Hepatocyte (in vitro differentiated cells): ENCODE measurements at regions not wholly inside any gene's neighbourhood (a gene's known extent, or its start where the extent isn't known, plus 50 kb on each side); places are given as distances from the start of the nearest gene placed in this dataset.
"Not testable (repeated sequence)": the region's sequence is repeated elsewhere in the genome, so short reads cannot be mapped to it uniquely, and the experiment has no call there.

ENCODE experiments used
- DNase-seq: peaks from one replicate; pipeline ENCODE4 v3.0.0-alpha.2; 2016; ENCODE audit warnings: low spot score
- H2AFZ ChIP-seq: fragments of 200-600 bp; sonication (generic); 2 replicates; pipeline ENCODE4 v1.6.0; 2016; ENCODE audit warnings: antibody characterized with exemption, mild to moderate bottlenecking
- H3K27ac ChIP-seq: fragments of 200-600 bp; sonication (generic); 2 replicates; pipeline ENCODE4 v1.5.1; 2016; ENCODE audit warnings: mild to moderate bottlenecking
- H3K27me3 ChIP-seq: fragments of 200-600 bp; sonication (generic); 2 replicates; pipeline ENCODE4 v1.6.1; 2016
- H3K36me3 ChIP-seq: fragments of 200-600 bp; sonication (generic); replicated peaks from 2 replicates; pipeline ENCODE4 v1.5.1; 2016; ENCODE audit warnings: low read depth; ENCODE audit not compliant: insufficient read depth
- H3K4me1 ChIP-seq: fragments of 200-600 bp; sonication (generic); 2 replicates; pipeline ENCODE4 v1.5.1; 2016; ENCODE audit warnings: mild to moderate bottlenecking, moderate library complexity; ENCODE audit not compliant: insufficient read depth
- H3K4me2 ChIP-seq: fragments of 200-600 bp; sonication (generic); 2 replicates; pipeline ENCODE4 v1.6.0; 2016
- H3K4me3 ChIP-seq: fragments of 200-600 bp; sonication (generic); 2 replicates; pipeline ENCODE4 v1.5.1; 2016; ENCODE audit warnings: mild to moderate bottlenecking
- H3K79me2 ChIP-seq: fragments of 200-600 bp; sonication (generic); 2 replicates; pipeline ENCODE4 v1.6.0; 2017; ENCODE audit warnings: mild to moderate bottlenecking
- H3K9me2 ChIP-seq: fragments of 200-600 bp; sonication (generic); replicated peaks from 2 replicates; pipeline ENCODE4 v1.6.0; 2017; ENCODE audit warnings: mild to moderate bottlenecking; ENCODE audit not compliant: insufficient read depth
- H3K9me3 ChIP-seq: fragments of 200-600 bp; sonication (generic); 2 replicates; pipeline ENCODE4 v1.5.1; 2016; ENCODE audit warnings: low read depth, mild to moderate bottlenecking
- H4K20me1 ChIP-seq: fragments of 200-600 bp; sonication (generic); 2 replicates; pipeline ENCODE4 v1.6.0; 2016; ENCODE audit warnings: mild to moderate bottlenecking; ENCODE audit not compliant: insufficient read depth, poor library complexity, severe bottlenecking
- EZH2 ChIP-seq: fragments of 200-600 bp; sonication (generic); IDR thresholded peaks from 2 replicates; pipeline ENCODE4 v1.6.1; 2016; ENCODE audit warnings: antibody characterized with exemption, mild to moderate bottlenecking, borderline replicate concordance
- EZH2phosphoT487 ChIP-seq: fragments of 200-600 bp; sonication (generic); IDR thresholded peaks from one replicate; pipeline ENCODE4 v1.6.1; 2018; ENCODE audit warnings: antibody characterized with exemption, mild to moderate bottlenecking, low read depth, moderate library complexity; ENCODE audit not compliant: unreplicated experiment, severe bottlenecking
- WGBS: methylation state at CpG from one replicate; pipeline ENCODE4 v1.1.6; 2016; ENCODE audit warnings: low lambda C conversion rate; ENCODE audit errors: missing lambda C conversion rate; 5-methylcytosine and 5-hydroxymethylcytosine counted together
- TF ChIP-seq, protein P1 (sequence below): fragments of 200-600 bp; sonication (generic); IDR thresholded peaks from 2 replicates; pipeline ENCODE4 v1.5.1; 2016; ENCODE audit warnings: antibody characterized with exemption, mild to moderate bottlenecking; ENCODE audit not compliant: poor library complexity

DNA sequence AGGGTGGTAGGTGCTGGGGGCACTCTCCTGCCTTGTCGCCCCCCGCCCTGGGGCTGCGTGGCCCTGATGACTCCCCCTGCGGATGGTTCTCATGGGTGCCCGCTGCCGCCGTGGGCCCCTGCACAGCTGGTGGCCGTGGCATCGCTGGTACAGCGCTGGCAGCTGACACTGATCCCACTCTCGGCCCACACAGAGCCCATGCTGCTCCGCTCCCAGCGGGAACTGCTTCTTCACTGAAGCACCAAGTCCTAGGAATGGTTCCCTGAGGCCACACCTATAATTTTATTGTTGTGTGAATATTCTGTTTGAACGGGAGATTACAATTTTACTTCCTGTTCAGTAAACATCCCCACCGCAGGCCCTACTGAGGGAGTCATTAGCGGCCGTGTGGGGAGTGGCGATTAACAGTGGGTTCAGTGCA is 138.6 kb upstream of the NKX1-1 start:
- no peaks in the 10 kb centered on the region for H4K20me1 ChIP-seq
- H3K9me3 ChIP-seq, result no peaks in the 10 kb centered on the region
- H3K27me3 ChIP-seq, result no peaks in the 10 kb centered on the region
- H3K4me3 ChIP-seq, result no peak overlapping the region
- H3K79me2 ChIP-seq, result no peaks in the 10 kb centered on the region
- peaks cover 4% of the 10 kb centered on the region for H3K4me1 ChIP-seq
- H3K9me2 ChIP-seq, result no peaks in the 10 kb centered on the region
- TF ChIP-seq, protein P1, sequence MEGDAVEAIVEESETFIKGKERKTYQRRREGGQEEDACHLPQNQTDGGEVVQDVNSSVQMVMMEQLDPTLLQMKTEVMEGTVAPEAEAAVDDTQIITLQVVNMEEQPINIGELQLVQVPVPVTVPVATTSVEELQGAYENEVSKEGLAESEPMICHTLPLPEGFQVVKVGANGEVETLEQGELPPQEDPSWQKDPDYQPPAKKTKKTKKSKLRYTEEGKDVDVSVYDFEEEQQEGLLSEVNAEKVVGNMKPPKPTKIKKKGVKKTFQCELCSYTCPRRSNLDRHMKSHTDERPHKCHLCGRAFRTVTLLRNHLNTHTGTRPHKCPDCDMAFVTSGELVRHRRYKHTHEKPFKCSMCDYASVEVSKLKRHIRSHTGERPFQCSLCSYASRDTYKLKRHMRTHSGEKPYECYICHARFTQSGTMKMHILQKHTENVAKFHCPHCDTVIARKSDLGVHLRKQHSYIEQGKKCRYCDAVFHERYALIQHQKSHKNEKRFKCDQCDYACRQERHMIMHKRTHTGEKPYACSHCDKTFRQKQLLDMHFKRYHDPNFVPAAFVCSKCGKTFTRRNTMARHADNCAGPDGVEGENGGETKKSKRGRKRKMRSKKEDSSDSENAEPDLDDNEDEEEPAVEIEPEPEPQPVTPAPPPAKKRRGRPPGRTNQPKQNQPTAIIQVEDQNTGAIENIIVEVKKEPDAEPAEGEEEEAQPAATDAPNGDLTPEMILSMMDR, result no peak
- TF ChIP-seq EZH2 (no peak), EZH2phosphoT487 (no peak)
- H3K27ac ChIP-seq, result no peak overlapping the region
- H2AFZ ChIP-seq, result no peak overlapping the region
- no peaks in the 10 kb centered on the region for H3K36me3 ChIP-seq
- H3K4me2 ChIP-seq, result no peak overlapping the region
- DNase-seq, result peak; percentile 47
- 81% methylated on average over 18 of the region's 18 CpGs for WGBS

DNA sequence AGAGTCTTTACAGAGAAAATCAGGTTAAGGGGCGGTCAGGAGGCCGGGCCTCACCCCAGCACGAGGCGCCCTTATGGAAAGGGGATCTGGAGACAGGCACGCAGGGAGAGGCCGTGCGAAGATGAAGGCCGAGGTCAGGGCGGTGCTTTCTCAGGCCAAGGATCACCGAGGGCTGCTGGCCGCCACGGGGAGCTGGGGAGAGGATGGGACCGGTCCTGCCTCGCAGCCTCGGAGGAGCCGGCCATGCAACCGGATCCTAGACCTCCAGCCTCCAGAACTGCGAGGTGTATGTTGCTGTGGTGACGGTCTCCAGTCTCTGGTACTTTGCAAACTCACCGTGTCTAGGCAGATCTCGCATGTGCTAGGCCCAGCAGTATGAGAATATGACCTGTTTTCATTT is 138.2 kb upstream of the NKX1-1 start:
- not testable (repeated sequence) for H3K79me2 ChIP-seq, H3K27ac ChIP-seq, H3K4me1 ChIP-seq, DNase-seq, H4K20me1 ChIP-seq, H3K9me3 ChIP-seq, H3K9me2 ChIP-seq, H3K4me2 ChIP-seq, H3K4me3 ChIP-seq, H3K27me3 ChIP-seq, H3K36me3 ChIP-seq, H2AFZ ChIP-seq
- WGBS, result 71% methylated on average over 21 of the region's 21 CpGs

DNA sequence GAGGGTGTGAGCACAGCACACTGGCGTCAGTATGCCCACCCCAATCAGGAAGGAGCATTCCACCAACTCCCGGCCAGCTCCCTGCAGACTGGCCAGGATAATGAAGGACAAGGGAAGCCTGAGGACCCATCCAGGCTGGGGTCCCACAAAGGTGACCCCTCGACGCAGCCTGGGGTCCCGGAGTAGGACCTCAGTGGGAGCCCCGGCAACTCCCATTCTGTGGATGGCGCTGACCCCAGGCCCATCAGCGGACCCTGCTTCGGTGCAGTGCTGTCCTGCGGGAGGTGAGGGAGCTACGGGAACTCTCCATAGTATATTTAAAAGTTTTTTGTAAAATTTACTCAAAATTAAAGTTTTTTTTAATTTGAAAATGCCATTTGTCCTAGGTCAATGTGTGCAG is 137.7 kb upstream of the NKX1-1 start:
- Histone ChIP-seq H3K27me3 (no peaks in the 10 kb centered on the region), H3K79me2 (no peaks in the 10 kb centered on the region), H3K9me2 (no peaks in the 10 kb centered on the region), H2AFZ (no peak overlapping the region), H3K4me1 (peaks cover 8% of the 10 kb centered on the region), H3K9me3 (no peaks in the 10 kb centered on the region), H3K4me2 (no peak overlapping the region), H3K36me3 (no peaks in the 10 kb centered on the region), H3K4me3 (no peak overlapping the region), H4K20me1 (no peaks in the 10 kb centered on the region), H3K27ac (no peak overlapping the region)
- 90% methylated on average over 11 of the region's 11 CpGs for WGBS
- no peak for TF ChIP-seq EZH2phosphoT487
- TF ChIP-seq, protein P1, result no peak
- no peak for TF ChIP-seq EZH2
- no peak for DNase-seq

DNA sequence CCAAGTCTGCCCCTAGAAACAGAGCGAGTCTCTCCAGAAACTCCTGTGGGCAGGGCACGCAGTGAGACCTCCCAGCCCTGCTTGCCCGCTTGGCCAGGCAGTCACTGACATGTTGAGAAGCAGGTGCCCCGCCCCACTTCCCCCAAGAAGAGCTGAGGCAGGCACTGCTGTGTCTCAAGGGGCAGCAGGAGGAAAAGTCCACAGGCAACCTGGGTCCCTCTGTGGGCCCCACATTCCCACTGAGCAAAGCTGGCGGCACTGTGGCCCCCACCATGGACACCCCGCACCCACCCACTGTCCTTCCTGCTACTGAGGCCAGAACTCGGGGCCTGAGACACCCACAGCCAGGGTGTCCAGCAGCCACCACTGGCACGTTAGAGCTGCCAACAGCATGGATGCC is 137.3 kb upstream of the NKX1-1 start:
- Histone ChIP-seq H3K27me3 (no peaks in the 10 kb centered on the region), H3K4me3 (no peak overlapping the region), H3K27ac (no peak overlapping the region), H4K20me1 (no peaks in the 10 kb centered on the region), H2AFZ (no peak overlapping the region), H3K9me3 (no peaks in the 10 kb centered on the region), H3K79me2 (no peaks in the 10 kb centered on the region), H3K4me2 (no peak overlapping the region), H3K36me3 (no peaks in the 10 kb centered on the region), H3K4me1 (peaks cover 12% of the 10 kb centered on the region), H3K9me2 (no peaks in the 10 kb centered on the region)
- no peak for TF ChIP-seq EZH2
- TF ChIP-seq, protein P1, result no peak
- TF ChIP-seq EZH2phosphoT487, result no peak
- WGBS, result 94% methylated on average over 8 of the region's 8 CpGs
- no peak for DNase-seq
